ENCODE measurements at regions not wholly inside any gene's neighbourhood (a gene's known extent, or its start where the extent isn't known, plus 50 kb on each side); places are given as distances from the start of the nearest gene placed in this dataset.

GRCh38 chr2:240225660-240226475, 85.4 kb upstream of the OTOS start:
- DNase-seq (ENCODE audit: low read depth) = no peak

- DNase-seq (ENCODE audit: low read depth) = no peak
Observed at GRCh38 chr2:240226672-240227537, 86.4 kb upstream of the OTOS start.

GRCh38 chr2:240227538-240228428, 87.3 kb upstream of the OTOS start:
- DNase-seq (ENCODE audit: low read depth) = no peak

- DNase-seq (ENCODE audit: low read depth) = no peak
Observed at GRCh38 chr2:240229005-240229404, 88.5 kb upstream of the OTOS start.

- DNase-seq (ENCODE audit: low read depth) = no peak
Observed at GRCh38 chr2:240229603-240230235, 89.3 kb upstream of the OTOS start.

- no peak for DNase-seq (ENCODE audit: low read depth)
Observed at GRCh38 chr2:240230291-240230931, 90.0 kb upstream of the OTOS start.

GRCh38 chr2:240231838-240232244, 91.4 kb upstream of the OTOS start:
- no peak for DNase-seq (ENCODE audit: low read depth)

- DNase-seq (ENCODE audit: low read depth) = no peak
Observed at GRCh38 chr2:240232264-240232915, 91.9 kb upstream of the OTOS start.

GRCh38 chr2:240232961-240233884, 92.8 kb upstream of the OTOS start:
- peak; percentile 69 for DNase-seq (ENCODE audit: low read depth)

GRCh38 chr2:240233885-240234502, 93.5 kb upstream of the OTOS start:
- no peak for DNase-seq (ENCODE audit: low read depth)

- no peak for DNase-seq (ENCODE audit: low read depth)
Observed at GRCh38 chr2:240234503-240234951, 94.1 kb upstream of the OTOS start.

- no peak for DNase-seq (ENCODE audit: low read depth)
Observed at GRCh38 chr2:240235149-240235803, 94.8 kb upstream of the OTOS start.

GRCh38 chr2:240235811-240236210, 95.4 kb upstream of the OTOS start:
- DNase-seq (ENCODE audit: low read depth) = no peak

- no peak for DNase-seq (ENCODE audit: low read depth)
Observed at GRCh38 chr2:240236217-240237111, 96.0 kb upstream of the OTOS start.

- peak; percentile 59 for DNase-seq (ENCODE audit: low read depth)
Observed at GRCh38 chr2:240237609-240238174, 97.2 kb upstream of the OTOS start.

GRCh38 chr2:240238201-240238600, 97.7 kb upstream of the OTOS start:
- no peak for DNase-seq (ENCODE audit: low read depth)
